ENCODE measurements at regions not wholly inside any gene's neighbourhood (a gene's known extent, or its start where the extent isn't known, plus 50 kb on each side); places are given as distances from the start of the nearest gene placed in this dataset.
"Not testable (repeated sequence)": the region's sequence is repeated elsewhere in the genome, so short reads cannot be mapped to it uniquely, and the experiment has no call there.

- no peak for ATAC-seq
- Mint-ChIP-seq H3K9me3 (peaks cover 14% of the 10 kb centered on the region), H3K36me3 (no peaks in the 10 kb centered on the region), H3K4me3 (no peak overlapping the region), H3K4me1 (no peaks in the 10 kb centered on the region), H3K27ac (no peak overlapping the region)
- DNase-seq (ENCODE audit: low spot score in 2 of 2), result no peak
These were observed 218.8 kb upstream of the TMEM229A start for GRCh38 chr7:124251636-124252035.

GRCh38 chr7:124250297-124251034, 217.6 kb upstream of the TMEM229A start:
- H3K36me3 Mint-ChIP-seq, result no peaks in the 10 kb centered on the region
- ATAC-seq (no peak), DNase-seq (ENCODE audit: low spot score in 2 of 2) (no peak)
- no peak overlapping the region for H3K27ac Mint-ChIP-seq
- no peak overlapping the region for H3K4me3 Mint-ChIP-seq
- H3K4me1 Mint-ChIP-seq, result no peaks in the 10 kb centered on the region
- H3K9me3 Mint-ChIP-seq, result peaks cover 14% of the 10 kb centered on the region

DNA sequence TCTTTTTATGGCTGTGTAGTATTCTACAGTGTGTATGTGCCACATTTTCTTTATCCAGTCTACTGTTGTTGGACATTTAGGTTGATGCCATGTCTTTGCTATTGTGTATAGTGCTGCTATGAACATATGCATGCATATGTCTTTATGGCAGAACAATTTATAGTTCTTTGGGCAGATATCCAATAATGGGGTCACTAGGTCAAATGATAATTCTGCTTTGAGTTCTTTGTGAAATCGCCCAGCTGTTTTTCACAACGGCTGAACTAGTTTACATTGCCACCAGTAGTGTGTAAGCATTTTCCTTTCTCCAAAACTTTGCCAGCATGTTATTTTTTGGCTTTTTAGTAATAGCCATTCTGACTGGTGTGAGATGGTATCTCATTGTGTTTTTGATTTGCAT, 214.8 kb upstream of the TMEM229A start:
- ATAC-seq (no peak), DNase-seq (ENCODE audit: low spot score in 2 of 2) (no peak)
- no peak overlapping the region for H3K27ac Mint-ChIP-seq
- H3K4me3 Mint-ChIP-seq, result no peak overlapping the region
- H3K9me3 Mint-ChIP-seq, result peaks cover 7% of the 10 kb centered on the region
- H3K4me1 Mint-ChIP-seq, result no peaks in the 10 kb centered on the region
- H3K36me3 Mint-ChIP-seq, result no peaks in the 10 kb centered on the region

DNA sequence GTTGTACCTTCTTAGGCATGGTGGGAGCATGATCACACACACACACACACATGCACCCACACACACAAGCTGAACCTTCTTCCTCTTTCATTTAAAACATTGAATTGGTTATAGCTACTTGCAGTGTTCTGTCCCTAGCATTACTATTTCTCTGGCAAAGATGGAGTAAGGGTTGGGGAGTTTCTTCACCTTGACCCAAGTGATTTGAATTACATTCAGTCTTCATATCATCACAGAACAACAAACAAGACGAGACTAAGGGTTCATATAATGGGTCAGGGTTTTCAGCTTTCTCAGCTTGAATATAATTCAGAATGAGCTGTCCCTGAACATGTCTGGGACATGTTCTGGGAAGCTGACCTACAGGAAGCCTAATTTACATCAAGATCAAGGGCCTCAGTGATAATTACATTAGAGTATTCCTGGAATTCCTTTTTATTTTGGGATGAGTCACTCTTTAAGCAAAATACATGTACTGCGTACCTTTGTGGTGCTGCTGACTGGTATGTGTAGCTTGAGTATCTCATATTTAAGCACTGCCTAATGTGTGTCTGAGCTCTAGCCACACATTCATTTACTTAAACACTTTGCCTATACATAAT, 213.5 kb upstream of the TMEM229A start:
- Mint-ChIP-seq H3K4me1 (no peaks in the 10 kb centered on the region), H3K9me3 (peaks cover 7% of the 10 kb centered on the region), H3K36me3 (no peaks in the 10 kb centered on the region), H3K4me3 (no peak overlapping the region), H3K27ac (no peak overlapping the region)
- ATAC-seq (no peak), DNase-seq (ENCODE audit: low spot score in 2 of 2) (no peak)

GRCh38 chr7:124244469-124244868, 211.6 kb upstream of the TMEM229A start:
- ATAC-seq; H3K27ac Mint-ChIP-seq; H3K4me3 Mint-ChIP-seq; H3K9me3 Mint-ChIP-seq; H3K36me3 Mint-ChIP-seq; DNase-seq (ENCODE audit: low spot score in 2 of 2); H3K4me1 Mint-ChIP-seq: not testable (repeated sequence)

DNA sequence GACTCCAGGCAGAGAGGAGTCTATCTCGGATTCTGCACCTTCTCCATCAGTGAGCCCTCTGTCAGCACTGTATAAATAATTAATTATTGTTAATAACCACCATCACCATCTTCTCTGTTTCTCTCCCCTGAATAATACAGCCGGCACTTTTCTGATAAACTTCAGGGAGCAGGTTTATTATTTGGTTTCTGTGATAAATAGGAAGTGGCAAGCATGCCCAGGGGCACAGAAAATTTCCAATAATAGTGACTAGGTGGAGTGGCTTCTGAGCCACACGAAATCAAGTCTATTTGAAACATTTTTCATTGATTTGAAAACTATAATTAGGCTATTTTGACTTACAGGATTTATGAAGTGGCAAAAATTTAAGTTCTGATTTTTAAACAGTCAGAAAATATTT, 186.8 kb upstream of the TMEM229A start:
- ATAC-seq (no peak), DNase-seq (ENCODE audit: low spot score in 2 of 2) (no peak)
- H3K36me3 Mint-ChIP-seq, result no peaks in the 10 kb centered on the region
- no peak overlapping the region for H3K4me3 Mint-ChIP-seq
- H3K27ac Mint-ChIP-seq, result no peak overlapping the region
- no peaks in the 10 kb centered on the region for H3K4me1 Mint-ChIP-seq
- peaks cover 13% of the 10 kb centered on the region for H3K9me3 Mint-ChIP-seq

DNA sequence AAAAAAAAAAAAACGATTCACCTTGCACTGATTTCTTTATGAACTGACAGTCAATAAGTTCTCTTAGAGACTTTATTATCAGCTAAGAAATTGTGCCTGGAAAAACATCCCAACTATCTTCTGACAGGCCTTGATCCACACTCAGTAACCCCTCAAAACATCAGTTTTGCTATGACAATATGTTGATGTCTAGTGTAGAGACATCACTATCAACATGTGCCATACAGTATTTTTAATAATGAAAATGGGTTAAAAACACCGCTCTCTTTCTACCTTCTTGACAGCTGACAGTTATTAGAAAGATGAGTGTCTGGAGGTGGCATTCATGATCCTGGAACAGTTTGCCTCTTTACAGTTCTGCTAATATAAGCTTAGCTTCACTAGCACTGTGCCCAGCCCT, 175.8 kb upstream of the TMEM229A start:
- DNase-seq (ENCODE audit: low spot score in 2 of 2), result no peak
- Mint-ChIP-seq H3K36me3 (no peaks in the 10 kb centered on the region), H3K9me3 (peaks cover 7% of the 10 kb centered on the region), H3K4me1 (no peaks in the 10 kb centered on the region), H3K4me3 (no peak overlapping the region), H3K27ac (no peak overlapping the region)
- ATAC-seq, result no peak

DNA sequence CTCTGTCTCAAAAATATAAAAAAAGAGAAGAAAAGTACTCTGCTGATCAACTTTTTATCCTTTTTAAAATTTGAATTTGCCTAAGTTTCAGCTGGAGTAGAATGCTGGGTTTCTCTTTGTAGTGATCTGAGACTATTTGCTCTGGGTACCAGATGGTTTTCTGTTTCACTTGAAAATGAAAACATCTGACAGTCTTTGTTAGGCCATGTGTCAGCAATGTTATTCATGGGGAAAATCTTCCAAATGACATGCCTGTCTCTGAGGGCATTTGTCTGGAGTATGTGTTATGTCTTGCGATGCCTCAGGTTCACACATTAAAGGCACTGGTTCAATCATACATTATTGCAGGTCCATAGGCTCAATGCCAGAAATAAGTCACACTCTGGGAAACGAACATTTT, 175.3 kb upstream of the TMEM229A start:
- Mint-ChIP-seq H3K4me3 (no peak overlapping the region), H3K36me3 (no peaks in the 10 kb centered on the region), H3K27ac (no peak overlapping the region), H3K4me1 (no peaks in the 10 kb centered on the region), H3K9me3 (peaks cover 7% of the 10 kb centered on the region)
- no peak for DNase-seq (ENCODE audit: low spot score in 2 of 2)
- ATAC-seq, result no peak

DNA sequence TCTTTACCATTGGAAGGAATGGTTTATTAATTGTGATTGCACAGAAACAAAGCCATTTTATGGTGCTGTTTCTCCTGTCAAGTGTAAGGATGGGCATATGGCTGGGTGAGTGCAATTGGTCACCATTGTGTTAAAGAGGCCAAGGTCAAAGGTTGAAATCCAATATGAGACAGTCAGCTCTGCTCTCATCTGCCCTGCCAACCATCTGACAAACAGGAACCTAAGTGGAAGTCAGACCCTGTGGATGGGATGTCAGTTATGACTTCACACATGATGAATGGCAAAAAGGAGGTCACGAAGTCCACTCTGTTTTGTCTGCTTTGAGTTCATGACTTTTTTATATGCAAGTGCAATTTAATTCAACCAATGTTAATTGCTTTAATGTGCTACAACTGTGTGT, 172.7 kb upstream of the TMEM229A start:
- H3K4me1 Mint-ChIP-seq, result no peaks in the 10 kb centered on the region

GRCh38 chr7:124202546-124202945, 169.7 kb upstream of the TMEM229A start:
- H3K36me3 Mint-ChIP-seq, result no peaks in the 10 kb centered on the region
- peaks cover 15% of the 10 kb centered on the region for H3K9me3 Mint-ChIP-seq
- H3K4me1 Mint-ChIP-seq, result no peaks in the 10 kb centered on the region
- DNase-seq (ENCODE audit: low spot score in 2 of 2), result no peak
- H3K4me3 Mint-ChIP-seq, result no peak overlapping the region
- no peak overlapping the region for H3K27ac Mint-ChIP-seq
- ATAC-seq, result no peak

More for the DNA sequence above, 172.7 kb upstream of the TMEM229A start:
- DNase-seq (ENCODE audit: low spot score in 2 of 2) (no peak), ATAC-seq (no peak)
- Mint-ChIP-seq H3K9me3 (peaks cover 3% of the 10 kb centered on the region), H3K27ac (no peak overlapping the region), H3K36me3 (no peaks in the 10 kb centered on the region), H3K4me3 (no peak overlapping the region)

- ATAC-seq, result no peak
- H3K4me3 Mint-ChIP-seq, result no peak overlapping the region
- no peaks in the 10 kb centered on the region for H3K36me3 Mint-ChIP-seq
- H3K9me3 Mint-ChIP-seq, result peaks cover 15% of the 10 kb centered on the region
- H3K4me1 Mint-ChIP-seq, result no peaks in the 10 kb centered on the region
- no peak for DNase-seq (ENCODE audit: low spot score in 2 of 2)
- H3K27ac Mint-ChIP-seq, result no peak overlapping the region
These were observed 169.0 kb upstream of the TMEM229A start for GRCh38 chr7:124201768-124202349.

GRCh38 chr7:124196519-124196918, 163.7 kb upstream of the TMEM229A start:
- Mint-ChIP-seq H3K9me3 (peaks cover 15% of the 10 kb centered on the region), H3K27ac (no peak overlapping the region), H3K4me1 (no peaks in the 10 kb centered on the region), H3K4me3 (no peak overlapping the region), H3K36me3 (no peaks in the 10 kb centered on the region)
- ATAC-seq, result no peak
- no peak for DNase-seq (ENCODE audit: low spot score in 2 of 2)

- Mint-ChIP-seq H3K27ac (no peak overlapping the region), H3K36me3 (no peaks in the 10 kb centered on the region), H3K4me3 (no peak overlapping the region)
These were observed 160.0 kb upstream of the TMEM229A start for GRCh38 chr7:124192885-124193284.

DNA sequence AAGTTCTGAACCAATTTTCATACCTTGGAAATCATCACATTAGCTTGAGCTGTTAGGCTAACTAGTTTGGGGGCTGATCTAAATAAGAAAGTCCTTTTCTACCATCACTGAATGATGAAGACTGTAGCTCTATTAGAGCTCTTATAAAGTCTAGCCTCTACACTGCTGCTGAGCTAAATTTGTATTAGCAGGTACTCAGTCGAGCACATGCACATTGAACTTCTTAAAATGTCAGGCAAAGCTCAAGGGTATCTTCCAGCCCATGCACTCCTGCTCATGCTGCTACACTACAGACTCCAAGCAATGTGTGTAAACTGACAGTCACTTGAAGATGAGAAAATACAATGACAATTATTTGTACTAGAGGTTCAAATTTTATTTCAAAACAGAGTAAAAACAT, 158.8 kb upstream of the TMEM229A start:
- Mint-ChIP-seq H3K36me3 (no peaks in the 10 kb centered on the region), H3K9me3 (peaks cover 7% of the 10 kb centered on the region), H3K4me3 (no peak overlapping the region), H3K27ac (no peak overlapping the region), H3K4me1 (no peaks in the 10 kb centered on the region)
- ATAC-seq (no peak), DNase-seq (ENCODE audit: low spot score in 2 of 2) (no peak)

More at GRCh38 chr7:124192885-124193284, 160.0 kb upstream of the TMEM229A start:
- DNase-seq (ENCODE audit: low spot score in 2 of 2) (no peak), ATAC-seq (no peak)
- Mint-ChIP-seq H3K4me1 (no peaks in the 10 kb centered on the region), H3K9me3 (peaks cover 7% of the 10 kb centered on the region)

DNA sequence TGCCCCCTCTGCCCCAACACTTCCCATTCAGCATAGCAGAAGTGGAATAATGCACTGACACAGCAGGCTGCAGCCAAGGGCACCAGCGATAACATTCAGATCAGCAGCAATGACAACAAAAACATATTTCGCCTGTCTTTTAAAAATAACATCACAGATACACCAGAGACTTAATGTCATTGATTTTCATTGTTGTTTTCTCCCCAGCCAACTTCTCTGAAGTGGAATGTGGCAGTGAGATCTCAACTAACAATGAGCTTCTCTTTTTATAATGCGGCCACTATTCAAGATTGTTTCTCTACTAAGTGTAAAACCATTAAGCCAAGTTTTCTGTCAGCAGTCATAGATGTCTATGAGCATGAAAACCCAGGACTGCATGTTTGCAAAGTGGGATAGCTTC, 158.2 kb upstream of the TMEM229A start:
- H3K4me3 Mint-ChIP-seq, result no peak overlapping the region
- ATAC-seq, result no peak
- no peak overlapping the region for H3K27ac Mint-ChIP-seq

DNA sequence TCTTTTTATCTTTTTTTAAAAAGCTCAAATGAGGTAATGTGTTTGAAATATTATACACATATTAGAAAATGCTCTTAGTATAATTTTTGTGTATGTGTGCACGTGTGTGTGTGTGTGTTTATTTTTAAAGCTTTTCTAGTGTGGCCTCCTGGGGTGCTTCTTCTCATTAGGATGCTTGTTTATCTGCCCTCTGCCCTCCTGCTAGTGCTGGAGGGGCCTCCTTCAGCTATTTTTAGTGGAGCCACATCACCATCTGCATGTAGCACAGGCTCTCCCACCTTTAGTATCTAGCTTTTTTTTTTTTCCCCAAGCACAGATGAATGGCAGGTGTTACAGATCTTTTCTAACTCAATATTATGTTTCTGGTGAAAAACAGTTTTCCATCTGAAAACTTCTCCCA, 155.7 kb upstream of the TMEM229A start:
- Mint-ChIP-seq H3K36me3 (no peaks in the 10 kb centered on the region), H3K4me1 (no peaks in the 10 kb centered on the region), H3K4me3 (no peak overlapping the region), H3K9me3 (peaks cover 7% of the 10 kb centered on the region), H3K27ac (no peak overlapping the region)
- DNase-seq (ENCODE audit: low spot score in 2 of 2) (no peak), ATAC-seq (no peak)

More for the DNA sequence above, 158.2 kb upstream of the TMEM229A start:
- no peak for DNase-seq (ENCODE audit: low spot score in 2 of 2)
- Mint-ChIP-seq H3K4me1 (no peaks in the 10 kb centered on the region), H3K36me3 (no peaks in the 10 kb centered on the region), H3K9me3 (peaks cover 7% of the 10 kb centered on the region)
